ENCODE measurements at regions not wholly inside any gene's neighbourhood (a gene's known extent, or its start where the extent isn't known, plus 50 kb on each side); places are given as distances from the start of the nearest gene placed in this dataset.

DNA sequence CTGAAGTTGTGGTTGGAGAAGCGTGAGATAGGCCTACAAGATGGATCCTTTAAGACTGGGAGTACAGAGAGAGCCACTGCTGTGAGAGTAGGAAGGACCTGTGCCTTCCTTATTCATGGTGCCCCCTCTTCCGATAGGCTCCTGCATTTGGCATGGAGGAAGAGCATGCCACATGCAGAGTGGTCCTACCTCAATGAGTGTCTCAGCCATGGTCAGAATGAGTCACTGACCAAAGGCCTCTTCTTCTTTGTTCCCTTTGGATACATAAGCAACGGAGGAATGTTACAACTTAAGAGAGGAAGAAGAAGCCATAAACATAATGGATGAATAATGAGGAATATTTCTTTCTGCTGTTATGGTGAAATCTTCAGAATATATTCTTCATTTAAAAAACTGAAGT, 681.2 kb upstream of the GRM7 start:
- Mint-ChIP-seq H3K27ac (no peak overlapping the region), H3K4me3 (no peak overlapping the region), H3K4me1 (ENCODE audit: low read depth in 2 of 2) (no peaks in the 10 kb centered on the region)

DNA sequence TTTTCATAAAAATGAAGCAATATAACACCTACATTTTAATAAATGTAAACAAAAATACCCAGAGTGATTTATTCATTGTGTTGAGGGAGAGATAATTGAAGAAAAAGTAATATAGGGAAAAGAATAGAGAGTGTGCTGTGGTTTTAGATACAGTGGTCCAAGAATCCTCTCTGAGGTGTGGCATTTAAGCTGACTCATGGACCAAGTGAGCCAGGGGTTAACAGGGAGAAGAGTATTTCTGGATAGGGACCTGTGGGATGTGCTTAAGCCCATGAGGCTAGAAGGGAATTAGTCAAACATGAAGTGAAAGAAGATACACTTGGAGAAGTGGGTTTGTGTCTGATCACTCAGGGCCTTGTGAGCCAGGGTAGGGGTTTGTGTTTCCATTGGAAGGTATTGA, 680.7 kb upstream of the GRM7 start:
- ATAC-seq (no peak), DNase-seq (ENCODE audit: low spot score) (no peak)
- Mint-ChIP-seq H3K9me3 (peaks cover 20% of the 10 kb centered on the region), H3K4me1 (ENCODE audit: low read depth in 2 of 2) (no peaks in the 10 kb centered on the region), H3K27me3 (no peaks in the 10 kb centered on the region), H3K27ac (no peak overlapping the region), H3K4me3 (no peak overlapping the region), H3K36me3 (no peaks in the 10 kb centered on the region)

More for the DNA sequence above, 681.2 kb upstream of the GRM7 start:
- H3K36me3 Mint-ChIP-seq = peaks cover under 1% of the 10 kb centered on the region
- no peak for DNase-seq (ENCODE audit: low spot score)
- H3K9me3 Mint-ChIP-seq = peaks cover 20% of the 10 kb centered on the region
- no peaks in the 10 kb centered on the region for H3K27me3 Mint-ChIP-seq
- ATAC-seq = no peak

DNA sequence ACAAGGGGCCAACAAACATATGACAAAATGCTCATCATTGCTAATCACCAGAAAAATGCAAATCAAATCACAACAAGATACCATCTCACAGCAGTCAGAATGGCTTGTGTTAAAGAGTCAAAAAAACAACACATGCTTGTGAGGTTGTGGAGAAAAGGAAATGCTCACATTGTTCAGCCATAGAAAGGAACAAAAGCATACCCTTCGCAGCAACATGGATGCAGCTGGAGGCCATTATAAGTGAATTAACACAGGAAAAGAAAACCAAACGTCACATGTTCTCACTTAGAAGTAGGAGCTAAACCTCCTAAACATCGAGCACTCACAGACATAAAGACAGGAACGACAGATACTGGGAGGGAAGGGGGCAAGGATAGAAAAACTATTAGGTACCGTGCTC, 678.4 kb upstream of the GRM7 start:
- Mint-ChIP-seq H3K27me3 (no peaks in the 10 kb centered on the region), H3K36me3 (no peaks in the 10 kb centered on the region), H3K4me1 (ENCODE audit: low read depth in 2 of 2) (no peaks in the 10 kb centered on the region), H3K4me3 (no peak overlapping the region), H3K9me3 (peaks cover 20% of the 10 kb centered on the region), H3K27ac (no peak overlapping the region)
- DNase-seq (ENCODE audit: low spot score) = no peak
- no peak for ATAC-seq

DNA sequence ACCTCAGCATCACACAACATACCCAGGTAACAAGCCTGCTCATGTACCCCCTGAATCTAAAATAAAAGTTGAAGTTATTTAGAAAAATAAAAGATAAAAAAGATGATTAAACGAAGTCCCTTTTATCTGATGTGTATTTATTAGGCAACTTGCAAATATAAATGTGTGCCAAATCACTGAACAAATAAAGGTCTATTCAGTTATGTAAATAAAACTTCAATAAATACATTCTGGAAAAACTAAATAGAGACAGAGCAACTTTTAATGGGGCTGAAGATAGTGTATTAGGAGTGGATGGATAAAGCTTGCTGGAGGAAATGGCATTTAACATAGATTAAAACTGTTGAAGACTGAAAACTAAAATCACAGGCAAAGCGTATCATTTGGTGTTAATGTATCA, 678.0 kb upstream of the GRM7 start:
- Mint-ChIP-seq H3K4me1 (ENCODE audit: low read depth in 2 of 2) (no peaks in the 10 kb centered on the region), H3K27ac (no peak overlapping the region), H3K36me3 (peaks cover 4% of the 10 kb centered on the region), H3K4me3 (no peak overlapping the region), H3K9me3 (peaks cover 20% of the 10 kb centered on the region), H3K27me3 (no peaks in the 10 kb centered on the region)
- DNase-seq (ENCODE audit: low spot score) (no peak), ATAC-seq (no peak)

DNA sequence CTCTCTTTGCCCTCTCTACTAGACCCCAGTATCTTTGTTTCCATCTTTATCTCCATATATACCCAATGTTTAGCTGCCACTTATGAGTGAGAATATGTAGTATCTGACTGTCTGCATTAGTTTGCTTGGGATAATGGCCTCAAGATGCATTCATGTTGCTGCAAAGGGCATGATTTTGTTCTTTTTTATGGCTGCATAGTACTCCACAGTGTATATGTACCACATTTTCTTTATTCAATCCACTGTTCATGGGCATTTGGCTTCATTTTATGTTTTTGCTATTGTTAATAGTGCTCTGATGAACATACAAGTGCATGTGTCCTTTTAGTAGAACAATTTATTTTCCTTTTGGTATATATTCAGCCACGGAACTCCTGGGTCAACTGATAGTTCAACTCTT, 671.5 kb upstream of the GRM7 start:
- H3K27me3 Mint-ChIP-seq = no peaks in the 10 kb centered on the region
- DNase-seq (ENCODE audit: low spot score) (no peak), ATAC-seq (no peak)
- H3K4me1 Mint-ChIP-seq (ENCODE audit: low read depth in 2 of 2) = no peaks in the 10 kb centered on the region
- H3K9me3 Mint-ChIP-seq = peaks cover 18% of the 10 kb centered on the region
- H3K36me3 Mint-ChIP-seq = peaks cover 7% of the 10 kb centered on the region
- no peak overlapping the region for H3K4me3 Mint-ChIP-seq
- no peak overlapping the region for H3K27ac Mint-ChIP-seq

DNA sequence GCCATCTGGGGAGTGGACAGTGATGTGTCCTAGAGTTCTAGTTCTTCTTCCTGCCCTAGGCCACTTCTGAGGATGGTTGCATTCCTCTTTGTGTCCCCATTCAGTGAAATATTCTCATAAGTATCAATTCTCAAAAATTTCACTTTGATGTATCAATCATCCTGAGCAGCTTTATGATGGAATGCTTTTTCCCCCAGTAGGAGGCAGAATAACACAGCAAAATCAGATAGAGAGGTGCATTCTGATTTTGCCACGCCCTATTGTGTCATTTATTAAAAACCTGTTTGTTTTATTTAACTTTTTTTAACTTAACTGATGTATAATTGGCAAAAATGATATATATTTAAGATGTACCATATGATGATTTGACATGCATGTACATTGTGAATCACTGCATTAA, 656.0 kb upstream of the GRM7 start:
- DNase-seq (ENCODE audit: low spot score) = no peak
- ATAC-seq = no peak
- H3K27me3 Mint-ChIP-seq = no peaks in the 10 kb centered on the region
- H3K9me3 Mint-ChIP-seq = peaks cover 8% of the 10 kb centered on the region
- no peaks in the 10 kb centered on the region for H3K4me1 Mint-ChIP-seq (ENCODE audit: low read depth in 2 of 2)
- no peaks in the 10 kb centered on the region for H3K36me3 Mint-ChIP-seq
- no peak overlapping the region for H3K27ac Mint-ChIP-seq
- H3K4me3 Mint-ChIP-seq = no peak overlapping the region

DNA sequence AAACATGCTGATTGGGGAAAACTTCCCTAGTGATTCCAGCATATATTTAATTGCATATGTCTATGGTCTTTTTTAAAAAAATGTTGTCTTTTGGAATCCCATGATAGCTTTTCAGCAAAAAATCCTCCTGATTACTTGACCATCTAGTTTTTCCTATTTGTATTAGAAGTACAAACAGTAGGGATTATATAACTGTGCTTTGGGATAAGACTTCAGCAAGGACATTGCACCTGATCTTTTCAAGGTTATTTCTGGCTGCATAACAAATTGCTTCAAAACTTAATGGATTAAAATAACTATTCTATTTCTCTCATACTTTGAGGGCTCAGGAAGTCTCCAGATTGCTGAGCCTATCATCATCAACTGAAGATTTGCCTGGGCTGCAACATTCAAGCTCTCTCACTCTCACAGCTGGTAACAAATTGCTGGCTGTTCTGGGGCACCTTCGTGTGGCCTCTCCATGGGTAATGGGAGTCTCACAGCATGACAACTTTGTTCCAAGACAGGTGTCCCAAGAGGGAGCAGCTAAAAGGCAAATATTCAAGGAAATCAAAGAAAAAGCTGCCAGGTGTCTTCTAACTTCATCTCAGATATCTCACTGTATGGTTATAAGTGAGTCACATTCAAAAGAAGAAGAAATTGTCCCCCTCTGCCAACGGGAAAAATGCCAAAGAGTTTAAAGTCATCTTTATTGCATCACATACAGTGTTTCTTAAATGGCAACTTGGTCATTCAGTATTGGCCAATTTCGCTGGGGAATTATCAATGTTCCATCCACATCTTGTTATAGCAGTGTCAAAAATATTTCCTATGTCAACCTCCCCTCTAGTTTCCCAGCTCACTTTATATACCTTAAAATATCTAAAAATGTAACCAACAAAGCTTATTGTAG, 644.5 kb upstream of the GRM7 start:
- ATAC-seq (no peak), DNase-seq (ENCODE audit: low spot score) (no peak)
- Mint-ChIP-seq H3K36me3 (peaks cover 6% of the 10 kb centered on the region), H3K9me3 (peaks cover 7% of the 10 kb centered on the region), H3K27ac (no peak overlapping the region), H3K27me3 (no peaks in the 10 kb centered on the region), H3K4me1 (ENCODE audit: low read depth in 2 of 2) (no peaks in the 10 kb centered on the region), H3K4me3 (no peak overlapping the region)

DNA sequence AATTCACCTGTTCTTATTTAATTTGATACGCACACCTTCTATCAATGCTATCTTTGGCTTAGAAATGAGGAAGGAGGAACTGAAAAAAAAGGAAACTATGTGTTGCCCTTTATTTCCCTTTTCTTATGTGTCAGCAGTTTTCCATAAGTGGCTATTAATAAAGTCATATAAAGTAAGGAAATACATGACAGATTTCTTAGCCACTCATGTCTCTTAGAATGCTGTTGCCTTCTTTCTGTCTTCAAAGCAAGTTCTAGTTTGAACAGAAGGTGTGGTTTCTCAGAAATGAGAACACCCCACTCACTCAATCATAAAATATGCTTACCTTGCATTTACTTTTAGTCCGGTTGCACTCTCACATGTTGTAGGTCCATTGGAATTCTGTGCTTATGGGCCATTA, 640.5 kb upstream of the GRM7 start:
- H3K4me3 Mint-ChIP-seq = no peak overlapping the region
- no peaks in the 10 kb centered on the region for H3K27me3 Mint-ChIP-seq
- H3K9me3 Mint-ChIP-seq = peaks cover 14% of the 10 kb centered on the region
- no peak overlapping the region for H3K27ac Mint-ChIP-seq
- no peaks in the 10 kb centered on the region for H3K4me1 Mint-ChIP-seq (ENCODE audit: low read depth in 2 of 2)
- H3K36me3 Mint-ChIP-seq = peaks cover 6% of the 10 kb centered on the region
- DNase-seq (ENCODE audit: low spot score) (no peak), ATAC-seq (no peak)

DNA sequence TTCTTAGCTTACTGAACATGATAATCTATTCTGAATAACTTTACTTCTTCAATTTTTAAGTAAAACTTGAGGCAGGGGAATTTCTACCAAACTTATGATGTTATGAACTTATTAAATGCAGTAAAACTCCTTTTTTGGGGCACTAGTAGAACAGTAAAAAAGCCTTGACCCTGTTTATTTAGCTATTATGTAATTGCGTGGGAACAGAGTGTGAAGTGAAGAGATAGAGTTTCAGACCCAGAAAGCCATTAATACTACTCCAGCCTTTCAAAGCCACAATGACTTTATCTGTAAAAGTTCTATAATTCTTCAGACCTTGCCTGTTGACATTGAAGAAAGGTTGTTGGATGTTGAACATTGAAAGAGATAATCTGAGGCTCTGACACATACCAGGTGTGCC, 638.8 kb upstream of the GRM7 start:
- no peak for ATAC-seq

DNA sequence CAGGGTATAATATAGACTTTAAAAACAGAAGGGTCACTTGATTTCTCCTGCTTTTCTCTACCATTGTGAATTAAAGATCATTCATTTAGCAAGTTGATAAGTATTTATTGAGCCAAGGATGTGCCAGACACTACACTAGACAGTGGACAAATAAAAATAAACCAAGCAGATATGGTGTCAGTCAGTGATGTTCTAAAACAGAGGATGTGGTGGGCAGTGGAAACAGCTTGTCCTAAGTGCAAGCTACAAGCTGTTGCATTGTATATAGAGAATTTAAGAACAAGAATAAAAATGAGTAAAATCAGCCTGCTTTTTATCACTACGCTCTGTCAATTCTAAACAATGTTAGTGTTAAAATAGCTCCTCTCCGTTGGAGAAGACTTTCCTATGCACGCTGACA, 637.3 kb upstream of the GRM7 start:
- no peak overlapping the region for H3K27ac Mint-ChIP-seq
- no peaks in the 10 kb centered on the region for H3K4me1 Mint-ChIP-seq (ENCODE audit: low read depth in 2 of 2)
- no peaks in the 10 kb centered on the region for H3K27me3 Mint-ChIP-seq
- no peak for DNase-seq (ENCODE audit: low spot score)
- no peak overlapping the region for H3K4me3 Mint-ChIP-seq
- no peak for ATAC-seq
- H3K9me3 Mint-ChIP-seq = peaks cover 13% of the 10 kb centered on the region
- H3K36me3 Mint-ChIP-seq = peaks cover under 1% of the 10 kb centered on the region

More for the DNA sequence above, 638.8 kb upstream of the GRM7 start:
- Mint-ChIP-seq H3K4me1 (ENCODE audit: low read depth in 2 of 2) (no peaks in the 10 kb centered on the region), H3K9me3 (peaks cover 14% of the 10 kb centered on the region), H3K27me3 (no peaks in the 10 kb centered on the region), H3K27ac (no peak overlapping the region), H3K36me3 (peaks cover 6% of the 10 kb centered on the region), H3K4me3 (no peak overlapping the region)
- no peak for DNase-seq (ENCODE audit: low spot score)

DNA sequence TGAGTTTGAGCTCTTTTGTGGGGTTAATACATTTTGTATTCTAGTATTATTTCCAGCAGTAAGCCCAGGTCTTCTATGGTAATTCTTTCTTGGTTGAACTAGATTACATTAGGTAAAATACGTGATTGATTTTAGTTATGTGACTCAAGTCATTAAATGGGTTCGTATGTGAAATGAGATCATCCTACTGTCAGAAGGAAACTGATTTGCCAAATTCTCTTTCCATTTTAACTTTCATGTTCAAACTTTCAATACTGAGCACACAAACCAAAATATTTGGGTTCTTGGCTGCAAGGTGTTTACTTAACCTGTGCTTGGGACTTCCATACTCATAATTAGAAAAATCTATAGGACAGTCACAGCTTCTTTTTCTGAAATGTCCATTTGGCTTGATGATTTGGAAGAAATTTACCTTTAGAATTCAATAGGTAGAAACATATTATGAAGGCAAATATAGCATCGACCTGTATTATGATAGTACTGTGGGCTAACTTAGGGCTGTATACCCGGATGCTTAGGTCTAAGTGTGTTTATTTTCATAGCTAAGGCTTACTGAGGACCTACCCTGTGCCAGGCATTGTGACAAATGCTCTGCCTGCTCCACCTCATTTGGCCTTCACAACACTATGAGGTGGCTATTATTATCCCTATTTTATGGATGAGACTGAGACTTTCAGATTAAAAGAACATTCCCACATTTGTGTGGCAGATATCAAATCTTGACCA, 631.8 kb upstream of the GRM7 start:
- ATAC-seq (no peak), DNase-seq (ENCODE audit: low spot score) (no peak)
- no peaks in the 10 kb centered on the region for H3K27me3 Mint-ChIP-seq
- no peaks in the 10 kb centered on the region for H3K4me1 Mint-ChIP-seq (ENCODE audit: low read depth in 2 of 2)
- H3K27ac Mint-ChIP-seq = no peak overlapping the region
- peaks cover 23% of the 10 kb centered on the region for H3K9me3 Mint-ChIP-seq
- H3K4me3 Mint-ChIP-seq = no peak overlapping the region
- H3K36me3 Mint-ChIP-seq = no peaks in the 10 kb centered on the region

DNA sequence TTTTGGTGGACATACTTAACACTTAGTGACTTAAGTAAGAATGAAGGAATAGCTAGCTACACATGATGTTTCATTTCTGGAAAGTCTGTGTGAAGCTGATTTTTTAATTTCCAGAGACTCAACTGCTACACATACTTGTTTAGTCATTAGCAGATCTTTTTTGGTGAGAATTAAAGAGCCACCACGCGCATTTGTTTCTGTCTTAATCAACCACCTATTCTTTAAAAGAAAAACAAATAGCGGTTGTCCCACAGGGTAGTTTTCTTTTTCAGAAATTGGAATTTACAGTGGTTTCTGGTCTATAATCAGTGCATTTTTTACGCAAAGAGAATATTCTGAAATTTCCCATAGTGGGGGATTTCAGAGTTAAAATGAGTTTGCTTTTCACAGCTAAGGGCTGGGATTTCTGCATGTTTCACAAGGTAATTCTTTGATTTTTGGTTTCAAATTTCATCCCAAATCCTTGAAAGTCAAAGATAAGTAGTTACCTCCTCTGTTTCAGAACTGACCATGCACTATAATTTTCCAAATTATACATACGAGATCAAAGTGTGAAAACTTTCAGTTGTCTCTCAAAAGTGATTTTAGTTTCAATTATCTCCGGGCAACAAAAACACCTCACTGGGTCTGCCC, 631.0 kb upstream of the GRM7 start:
- H3K4me1 Mint-ChIP-seq (ENCODE audit: low read depth in 2 of 2) = no peaks in the 10 kb centered on the region
- H3K27me3 Mint-ChIP-seq = no peaks in the 10 kb centered on the region
- ATAC-seq (no peak), DNase-seq (ENCODE audit: low spot score) (no peak)
- peaks cover 24% of the 10 kb centered on the region for H3K9me3 Mint-ChIP-seq
- no peaks in the 10 kb centered on the region for H3K36me3 Mint-ChIP-seq
- H3K4me3 Mint-ChIP-seq = no peak overlapping the region
- no peak overlapping the region for H3K27ac Mint-ChIP-seq

DNA sequence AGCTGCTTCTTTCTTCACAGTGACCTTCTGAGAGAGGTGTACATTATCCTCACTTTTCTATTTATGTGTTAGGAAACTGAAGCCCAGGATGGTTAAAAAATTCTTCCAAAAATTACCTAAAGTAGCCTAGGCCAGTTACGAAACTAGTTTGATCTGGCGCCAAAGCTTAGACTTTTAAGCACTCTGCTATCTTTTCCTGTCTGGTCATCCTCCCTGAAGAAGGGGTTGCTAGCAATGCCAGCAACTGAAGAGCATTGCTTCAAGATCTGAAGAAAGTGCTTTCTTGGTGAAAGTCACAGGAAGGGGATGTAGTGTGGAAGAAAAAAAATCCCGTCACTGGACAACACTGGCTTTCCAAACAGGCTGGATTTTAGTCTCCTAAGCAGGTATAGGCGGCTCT, 618.8 kb upstream of the GRM7 start:
- H3K27ac Mint-ChIP-seq = no peak overlapping the region
- no peak overlapping the region for H3K4me3 Mint-ChIP-seq
- no peaks in the 10 kb centered on the region for H3K36me3 Mint-ChIP-seq
- H3K27me3 Mint-ChIP-seq = no peaks in the 10 kb centered on the region
- no peak for ATAC-seq
- H3K9me3 Mint-ChIP-seq = peaks cover 8% of the 10 kb centered on the region
- DNase-seq (ENCODE audit: low spot score) = no peak
- no peaks in the 10 kb centered on the region for H3K4me1 Mint-ChIP-seq (ENCODE audit: low read depth in 2 of 2)

DNA sequence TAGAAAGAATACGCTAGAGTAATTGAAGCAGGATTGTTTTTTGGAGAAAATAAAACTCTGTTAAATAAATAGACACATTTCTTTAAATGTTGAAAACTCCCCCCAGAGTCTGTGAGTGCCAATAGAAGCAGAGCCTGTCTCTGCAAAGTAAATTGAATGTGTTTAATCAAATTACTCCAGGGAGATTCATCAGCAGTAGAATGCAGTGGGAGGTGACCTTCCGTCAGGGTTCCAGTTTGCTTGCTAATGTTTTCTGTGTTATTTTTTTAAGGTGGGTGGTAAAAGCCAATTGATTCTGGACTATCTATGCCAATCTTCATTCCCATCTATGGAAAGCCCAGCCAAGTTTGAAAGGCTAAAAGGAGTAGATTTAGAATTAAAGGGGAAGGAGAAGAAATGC, 612.4 kb upstream of the GRM7 start:
- no peaks in the 10 kb centered on the region for H3K4me1 Mint-ChIP-seq (ENCODE audit: low read depth in 2 of 2)
- no peak overlapping the region for H3K4me3 Mint-ChIP-seq
- DNase-seq (ENCODE audit: low spot score) (no peak), ATAC-seq (no peak)
- peaks cover 7% of the 10 kb centered on the region for H3K9me3 Mint-ChIP-seq
- H3K36me3 Mint-ChIP-seq = peaks cover 4% of the 10 kb centered on the region
- no peak overlapping the region for H3K27ac Mint-ChIP-seq
- no peaks in the 10 kb centered on the region for H3K27me3 Mint-ChIP-seq

Measured in natural killer cell treated with Interleukin-12 subunit alpha and Interleukin-12 subunit beta and Interleukin-15 and Interleukin-18, amount 100 ng/mL, for 72 hours (primary cell).